PC-3 (cell line): ENCODE measurements at regions not wholly inside any gene's neighbourhood (a gene's known extent, or its start where the extent isn't known, plus 50 kb on each side); places are given as distances from the start of the nearest gene placed in this dataset.

Experiments
- ATAC-seq: fragments of 200-7000 bp; cut with Tn5 transposase; 2 replicates; pipeline ENCODE4 v1.9.1; 2020; ENCODE audit warnings: mild to moderate bottlenecking, moderate library complexity
- BruUV-seq: library from RNA; stranded (reverse); fragments of 400-500 nt; replicated peaks from 2 replicates; lab custom pipeline; 2021; lab: Mats Ljungman, UMichigan
- CTCF ChIA-PET: fragments of 300-600 bp; sonication (Branson Sonifier 250); formaldehyde crosslinking; loops from one replicate; lab custom pipeline; 2022; ENCODE audit warnings: antibody characterized with exemption; lab: Charles Lee
- POLR2A ChIA-PET: fragments of 300-600 bp; sonication (Branson Sonifier 250); formaldehyde crosslinking; loops from one replicate; lab custom pipeline; 2022; ENCODE audit warnings: antibody characterized with exemption; ENCODE audit not compliant: unreplicated experiment; lab: Charles Lee
- DNase-seq: peaks from one replicate; pipeline ENCODE4 v3.0.0-alpha.2; 2015
- H2AFZ ChIP-seq: fragments of 300-600 bp; sonication (generic); 2 replicates; pipeline ENCODE4 v1.6.0; 2016; ENCODE audit warnings: antibody characterized with exemption, low read length
- H3F3A ChIP-seq: fragments of 300-600 bp; sonication (generic); one replicate; pipeline ENCODE4 v1.6.0; 2017; ENCODE audit warnings: antibody characterized with exemption, low read length, control low read depth, mild to moderate bottlenecking; ENCODE audit not compliant: unreplicated experiment
- H3K27ac ChIP-seq: fragments of 300-600 bp; sonication (generic); 2 replicates; pipeline ENCODE4 v1.5.1; 2016; ENCODE audit warnings: mild to moderate bottlenecking, low read length
- H3K27me3 ChIP-seq: fragments of 300-600 bp; sonication (generic); 2 replicates; pipeline ENCODE4 v1.6.1; 2016; ENCODE audit warnings: low read length, mixed read lengths
- H3K36me3 ChIP-seq: fragments of 300-600 bp; sonication (generic); 2 replicates; pipeline ENCODE4 v1.6.1; 2016; ENCODE audit warnings: low read depth, mixed run types, low read length, mixed read lengths
- H3K4me1 ChIP-seq: fragments of 300-600 bp; sonication (generic); 2 replicates; pipeline ENCODE4 v1.5.1; 2016; ENCODE audit warnings: low read length; ENCODE audit not compliant: insufficient read depth
- H3K4me2 ChIP-seq: fragments of 300-600 bp; sonication (generic); 2 replicates; pipeline ENCODE4 v1.6.0; 2016; ENCODE audit warnings: low read length
- H3K4me3 ChIP-seq: fragments of 300-600 bp; sonication (generic); 2 replicates; pipeline ENCODE4 v1.5.1; 2016; ENCODE audit warnings: mild to moderate bottlenecking, low read length, mixed read lengths
- H3K79me2 ChIP-seq: fragments of 300-600 bp; sonication (generic); 2 replicates; pipeline ENCODE4 v1.6.1; 2017; ENCODE audit warnings: low read length, mixed read lengths
- H3K9ac ChIP-seq: fragments of 300-600 bp; sonication (generic); 2 replicates; pipeline ENCODE4 v1.6.0; 2016; ENCODE audit warnings: mild to moderate bottlenecking, low read length
- H3K9me2 ChIP-seq: fragments of 300-600 bp; sonication (generic); replicated peaks from 2 replicates; pipeline ENCODE4 v1.6.1; 2016; ENCODE audit warnings: mixed run types, low read length, mixed read lengths
- H3K9me3 ChIP-seq: fragments of 300-600 bp; sonication (generic); 2 replicates; pipeline ENCODE4 v1.6.1; 2016; ENCODE audit warnings: low read length, mixed read lengths
- H4K20me1 ChIP-seq: fragments of 300-600 bp; sonication (generic); 2 replicates; pipeline ENCODE4 v1.6.1; 2016; ENCODE audit warnings: low read length, mixed read lengths
- EZH2 ChIP-seq: fragments of 300-600 bp; sonication (generic); IDR thresholded peaks from one replicate; pipeline ENCODE4 v1.6.1; 2017; ENCODE audit warnings: antibody characterized with exemption, mild to moderate bottlenecking, low read length; ENCODE audit not compliant: unreplicated experiment
- EZH2phosphoT487 ChIP-seq: fragments of 300-600 bp; sonication (generic); IDR thresholded peaks from 2 replicates; pipeline ENCODE4 v1.6.1; 2018; ENCODE audit warnings: mild to moderate bottlenecking, antibody characterized with exemption, low read length, borderline replicate concordance
- intact Hi-C: fragments of 100-400 bp; cut with micrococcal nuclease; formaldehyde crosslinking; loops from 2 replicates; pipeline ENCODE4 v1.9.0; 2023
- TF ChIP-seq, protein P1 (sequence below): fragments of 300-600 bp; sonication (generic); conservative IDR thresholded peaks from 2 replicates; pipeline ENCODE4 v1.5.1; 2017; ENCODE audit warnings: antibody characterized with exemption, low read depth, mild to moderate bottlenecking, low read length

DNA sequence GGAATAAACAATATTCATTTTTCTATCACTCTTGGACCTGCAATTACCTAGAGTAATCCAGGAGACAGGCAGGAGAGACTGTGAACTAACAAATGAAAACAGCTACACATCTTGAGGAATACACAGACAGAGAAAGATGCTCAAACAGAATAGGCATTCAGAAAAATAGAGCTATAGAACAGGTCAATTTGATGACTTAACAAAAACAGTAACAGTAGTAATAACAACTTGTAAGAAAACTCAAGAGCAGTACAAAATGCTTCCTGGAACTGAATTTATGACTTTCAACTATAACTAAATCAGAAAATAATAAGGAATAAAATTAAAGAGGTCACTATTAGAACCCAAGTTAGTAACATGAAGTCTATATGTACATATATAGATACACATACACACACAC lies 579.3 kb downstream of the TLR4 start:
- no TSS peak for BruUV-seq
- no peaks in the 10 kb centered on the region for H3K36me3 ChIP-seq
- H4K20me1 ChIP-seq, result no peaks in the 10 kb centered on the region
- ChIA-PET CTCF (no interaction called here), POLR2A (no interaction called here)
- ATAC-seq (no peak), DNase-seq (no peak)
- H3K9me3 ChIP-seq, result no peaks in the 10 kb centered on the region
- H3K27me3 ChIP-seq, result no peaks in the 10 kb centered on the region
- H2AFZ ChIP-seq, result no peak overlapping the region
- H3K9me2 ChIP-seq, result no peaks in the 10 kb centered on the region
- no peak overlapping the region for H3K4me3 ChIP-seq
- no peaks in the 10 kb centered on the region for H3K79me2 ChIP-seq
- H3F3A ChIP-seq, result no peaks in the 10 kb centered on the region
- H3K4me1 ChIP-seq, result no peaks in the 10 kb centered on the region
- intact Hi-C loops, result no loop called here
- H3K4me2 ChIP-seq, result no peak overlapping the region
- no peak for TF ChIP-seq EZH2
- no peak for TF ChIP-seq EZH2phosphoT487
- TF ChIP-seq, protein P1, sequence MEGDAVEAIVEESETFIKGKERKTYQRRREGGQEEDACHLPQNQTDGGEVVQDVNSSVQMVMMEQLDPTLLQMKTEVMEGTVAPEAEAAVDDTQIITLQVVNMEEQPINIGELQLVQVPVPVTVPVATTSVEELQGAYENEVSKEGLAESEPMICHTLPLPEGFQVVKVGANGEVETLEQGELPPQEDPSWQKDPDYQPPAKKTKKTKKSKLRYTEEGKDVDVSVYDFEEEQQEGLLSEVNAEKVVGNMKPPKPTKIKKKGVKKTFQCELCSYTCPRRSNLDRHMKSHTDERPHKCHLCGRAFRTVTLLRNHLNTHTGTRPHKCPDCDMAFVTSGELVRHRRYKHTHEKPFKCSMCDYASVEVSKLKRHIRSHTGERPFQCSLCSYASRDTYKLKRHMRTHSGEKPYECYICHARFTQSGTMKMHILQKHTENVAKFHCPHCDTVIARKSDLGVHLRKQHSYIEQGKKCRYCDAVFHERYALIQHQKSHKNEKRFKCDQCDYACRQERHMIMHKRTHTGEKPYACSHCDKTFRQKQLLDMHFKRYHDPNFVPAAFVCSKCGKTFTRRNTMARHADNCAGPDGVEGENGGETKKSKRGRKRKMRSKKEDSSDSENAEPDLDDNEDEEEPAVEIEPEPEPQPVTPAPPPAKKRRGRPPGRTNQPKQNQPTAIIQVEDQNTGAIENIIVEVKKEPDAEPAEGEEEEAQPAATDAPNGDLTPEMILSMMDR, result no peak
- no peak overlapping the region for H3K27ac ChIP-seq
- H3K9ac ChIP-seq, result no peak overlapping the region

DNA sequence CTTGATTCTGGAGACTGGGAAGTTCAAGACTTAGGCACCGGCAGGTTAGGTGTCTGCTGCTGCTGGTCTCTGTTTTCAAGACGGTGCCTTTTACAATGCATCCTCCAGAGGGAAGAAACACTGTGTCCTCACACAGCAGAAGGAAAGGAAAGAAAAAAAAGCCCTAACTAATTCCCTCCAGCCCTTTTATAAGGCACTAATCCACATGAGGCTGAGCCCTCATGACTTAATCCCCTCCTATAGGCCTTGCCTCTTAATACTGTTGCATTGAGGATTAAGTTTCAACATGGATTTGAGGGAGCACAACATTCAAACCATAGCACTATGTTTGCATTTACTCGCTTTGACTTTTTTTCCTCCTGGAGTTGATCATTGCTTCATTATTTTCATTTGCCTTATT lies 585.9 kb downstream of the TLR4 start:
- Histone ChIP-seq H3K27ac (no peak overlapping the region), H3K27me3 (no peaks in the 10 kb centered on the region), H3K9me3 (no peaks in the 10 kb centered on the region), H3K9me2 (no peaks in the 10 kb centered on the region), H3K9ac (no peak overlapping the region), H3K36me3 (no peaks in the 10 kb centered on the region), H3K79me2 (no peaks in the 10 kb centered on the region), H3F3A (no peaks in the 10 kb centered on the region), H3K4me2 (no peak overlapping the region), H2AFZ (no peak overlapping the region), H3K4me1 (no peaks in the 10 kb centered on the region), H4K20me1 (no peaks in the 10 kb centered on the region), H3K4me3 (no peak overlapping the region)
- no peak for ATAC-seq
- TF ChIP-seq EZH2phosphoT487, result no peak
- TF ChIP-seq EZH2, result no peak
- TF ChIP-seq, protein P1, result no peak
- no TSS peak for BruUV-seq
- DNase-seq, result no peak
- intact Hi-C loops, result no loop called here
- ChIA-PET POLR2A (no interaction called here), CTCF (no interaction called here)

DNA sequence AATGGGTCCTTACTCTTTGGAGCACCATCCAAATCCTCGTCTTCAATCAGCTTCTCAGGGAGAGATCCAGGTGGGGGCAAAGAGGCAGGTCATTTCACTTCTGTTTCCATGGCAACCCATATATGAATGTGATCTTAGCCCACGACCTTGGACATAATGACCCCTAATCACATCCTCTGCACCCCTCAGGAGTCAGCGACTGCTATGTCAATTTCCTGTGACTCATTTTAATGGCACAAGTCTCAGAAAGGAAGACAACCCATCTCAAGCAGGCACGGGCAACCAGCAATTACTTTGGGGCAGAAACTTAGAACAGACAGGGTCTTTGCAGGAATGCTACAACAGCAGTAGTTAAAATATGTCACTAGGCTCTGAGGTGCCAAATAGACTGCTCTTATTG lies 591.2 kb downstream of the TLR4 start:
- DNase-seq, result no peak
- Histone ChIP-seq H4K20me1 (no peaks in the 10 kb centered on the region), H3K9me2 (no peaks in the 10 kb centered on the region), H3K4me1 (no peaks in the 10 kb centered on the region), H3F3A (no peaks in the 10 kb centered on the region), H3K27ac (no peak overlapping the region), H2AFZ (no peak overlapping the region), H3K27me3 (no peaks in the 10 kb centered on the region), H3K79me2 (no peaks in the 10 kb centered on the region), H3K36me3 (no peaks in the 10 kb centered on the region), H3K4me2 (no peak overlapping the region), H3K9me3 (no peaks in the 10 kb centered on the region), H3K4me3 (no peak overlapping the region), H3K9ac (no peak overlapping the region)
- no peak for TF ChIP-seq EZH2
- TF ChIP-seq, protein P1, result no peak
- TF ChIP-seq EZH2phosphoT487, result no peak
- CTCF ChIA-PET, result no interaction called here
- intact Hi-C loops, result no loop called here
- no TSS peak for BruUV-seq
- POLR2A ChIA-PET, result no interaction called here
- no peak for ATAC-seq
